WERI-Rb-1 (cell line): ENCODE measurements at regions not wholly inside any gene's neighbourhood (a gene's known extent, or its start where the extent isn't known, plus 50 kb on each side); places are given as distances from the start of the nearest gene placed in this dataset.

ENCODE experiments used
- DNase-seq: peaks from one replicate; pipeline ENCODE4 v3.0.0-alpha.2; 2020
- H3K27ac ChIP-seq: fragments of 250-450 bp; sonication (Bioruptor Pico); 2 replicates; pipeline ENCODE4 v1.5.1; 2020; ENCODE audit warnings: mild to moderate bottlenecking, moderate library complexity
- H3K27me3 ChIP-seq: fragments of 250-450 bp; sonication (Bioruptor Pico); 2 replicates; pipeline ENCODE4 v1.5.1; 2021; ENCODE audit warnings: mild to moderate bottlenecking, low read depth, moderate library complexity; ENCODE audit not compliant: insufficient read depth, severe bottlenecking
- H3K36me3 ChIP-seq: fragments of 250-450 bp; sonication (Bioruptor Pico); 2 replicates; pipeline ENCODE4 v1.5.1; 2020; ENCODE audit warnings: mild to moderate bottlenecking, moderate library complexity
- H3K4me3 ChIP-seq: 2 replicates; pipeline ENCODE4 v1.5.1; 2011; ENCODE audit warnings: low read depth, mild to moderate bottlenecking, control low read depth, low read length
- H3K9me3 ChIP-seq: fragments of 250-450 bp; sonication (Bioruptor Pico); 2 replicates; pipeline ENCODE4 v1.5.1; 2021; ENCODE audit warnings: mild to moderate bottlenecking, moderate library complexity; ENCODE audit not compliant: severe bottlenecking
- CTCF ChIP-seq: IDR thresholded peaks from 2 replicates; pipeline ENCODE4 v1.5.1; 2011; ENCODE audit warnings: low read depth, mild to moderate bottlenecking, control low read depth, inconsistent platforms, low read length

- H3K4me3 ChIP-seq: no peak overlapping the region
- no peak for DNase-seq
- H3K36me3 ChIP-seq: no peaks in the 10 kb centered on the region
- H3K27ac ChIP-seq: no peak overlapping the region
- H3K27me3 ChIP-seq: no peaks in the 10 kb centered on the region
- no peaks in the 10 kb centered on the region for H3K9me3 ChIP-seq
- TF ChIP-seq CTCF: no peak
Measured at GRCh38 chr1:60562740-60563139, 489.2 kb upstream of the C1orf87 start.

DNA sequence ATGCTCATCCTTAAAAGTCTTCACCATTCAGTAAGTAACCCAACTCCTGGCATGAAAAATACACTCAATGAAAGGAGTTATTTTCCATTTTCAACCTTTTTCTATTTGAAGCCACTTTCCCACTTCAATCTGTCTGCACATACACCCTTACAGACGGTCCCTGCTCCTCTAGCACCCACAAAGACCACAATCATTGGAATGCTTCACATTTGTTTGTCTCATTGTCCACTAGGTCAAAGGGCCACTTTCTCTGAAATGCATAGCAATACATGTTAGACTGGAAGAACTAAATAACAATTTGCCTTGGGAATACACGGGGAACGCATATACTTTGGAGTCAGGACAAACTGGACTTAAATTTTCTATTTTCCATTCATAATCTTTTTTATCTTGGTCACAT, 487.1 kb upstream of the C1orf87 start:
- no peaks in the 10 kb centered on the region for H3K36me3 ChIP-seq
- H3K9me3 ChIP-seq: no peaks in the 10 kb centered on the region
- H3K27ac ChIP-seq: no peak overlapping the region
- no peak for TF ChIP-seq CTCF
- no peak overlapping the region for H3K4me3 ChIP-seq
- no peaks in the 10 kb centered on the region for H3K27me3 ChIP-seq
- no peak for DNase-seq

DNA sequence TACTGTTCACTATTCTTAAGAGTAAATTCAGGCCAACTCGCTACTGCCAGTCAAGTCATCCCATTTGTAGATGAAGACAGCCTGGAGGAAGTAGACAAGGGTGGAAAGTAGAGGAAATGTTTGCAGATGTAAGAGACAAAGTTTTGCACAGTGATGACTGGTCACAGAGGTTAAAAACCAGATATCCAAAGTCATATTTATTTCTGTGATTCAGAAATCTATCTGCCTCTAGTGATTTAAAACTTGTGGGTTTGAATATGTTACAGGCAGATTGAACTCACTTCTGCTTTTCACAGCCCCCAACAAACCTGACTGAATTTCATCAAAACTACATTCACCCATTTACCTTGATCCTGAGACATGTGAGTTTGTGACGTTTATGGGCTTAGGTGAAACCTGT, 484.7 kb upstream of the C1orf87 start:
- Histone ChIP-seq H3K4me3 (no peak overlapping the region), H3K9me3 (no peaks in the 10 kb centered on the region), H3K27me3 (no peaks in the 10 kb centered on the region), H3K27ac (no peak overlapping the region), H3K36me3 (no peaks in the 10 kb centered on the region)
- no peak for DNase-seq
- TF ChIP-seq CTCF: no peak

- Histone ChIP-seq H3K27me3 (no peaks in the 10 kb centered on the region), H3K9me3 (no peaks in the 10 kb centered on the region), H3K36me3 (no peaks in the 10 kb centered on the region), H3K4me3 (no peak overlapping the region), H3K27ac (no peak overlapping the region)
- TF ChIP-seq CTCF: no peak
- no peak for DNase-seq
Measured at GRCh38 chr1:60553730-60554129, 480.2 kb upstream of the C1orf87 start.

DNA sequence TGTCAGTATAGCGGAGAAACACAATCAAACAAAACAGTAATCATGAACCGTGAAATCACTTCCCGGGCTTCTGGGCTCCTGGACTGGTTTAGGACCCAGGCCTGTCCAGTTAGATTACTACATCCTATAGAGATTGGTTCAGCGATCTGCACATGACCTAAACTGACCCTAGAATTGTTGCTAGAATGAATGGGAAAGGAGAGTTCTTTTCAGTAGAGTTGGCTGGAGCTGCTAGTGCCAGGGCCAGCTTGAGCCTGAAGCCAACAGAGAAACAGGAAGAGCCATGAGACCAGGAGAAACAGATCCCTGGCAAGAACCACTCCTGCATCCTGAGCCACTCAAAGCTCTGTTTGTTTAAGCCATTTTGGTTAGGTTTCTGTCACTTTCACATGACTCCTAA, 474.3 kb upstream of the C1orf87 start:
- TF ChIP-seq CTCF: no peak
- peak; percentile 12 for DNase-seq

DNA sequence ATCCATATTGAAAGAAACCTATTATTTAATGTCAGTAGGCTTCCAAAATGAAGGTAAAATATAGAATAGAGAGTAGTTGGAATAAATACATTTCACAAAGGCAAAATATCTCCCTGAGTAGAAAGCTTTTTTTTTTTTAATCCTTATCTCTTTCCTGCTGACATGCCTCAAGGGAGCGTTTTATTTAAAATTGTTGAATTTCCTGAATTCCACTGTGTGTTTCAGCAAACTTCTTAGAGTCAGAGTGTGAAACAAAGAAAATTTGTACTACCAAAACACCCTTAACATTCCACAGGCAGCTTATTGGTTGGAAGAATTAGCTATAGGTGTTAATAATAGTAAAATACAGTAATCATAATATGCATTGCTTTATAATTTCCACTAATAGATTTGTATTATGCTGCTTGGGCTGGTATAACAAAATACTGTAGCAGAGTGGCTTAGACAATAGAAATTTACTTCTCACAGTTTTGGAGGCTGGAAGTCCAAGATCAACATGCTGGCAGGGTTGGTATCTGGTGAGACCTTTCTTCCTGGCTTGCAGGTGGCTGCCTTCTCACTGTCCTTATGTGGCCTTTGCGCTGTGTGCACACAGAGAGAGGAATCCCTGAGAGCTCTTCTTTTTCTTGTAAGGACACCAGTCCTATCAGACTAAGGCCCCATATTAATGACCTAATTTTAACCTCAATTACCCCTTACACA, 468.4 kb upstream of the C1orf87 start:
- H3K27me3 ChIP-seq: no peaks in the 10 kb centered on the region
- H3K4me3 ChIP-seq: no peak overlapping the region
- no peak for TF ChIP-seq CTCF
- no peak overlapping the region for H3K27ac ChIP-seq
- no peaks in the 10 kb centered on the region for H3K9me3 ChIP-seq
- DNase-seq: no peak
- no peaks in the 10 kb centered on the region for H3K36me3 ChIP-seq

More for the DNA sequence above, 474.3 kb upstream of the C1orf87 start:
- H3K9me3 ChIP-seq: no peaks in the 10 kb centered on the region
- H3K36me3 ChIP-seq: no peaks in the 10 kb centered on the region
- no peak overlapping the region for H3K27ac ChIP-seq
- no peaks in the 10 kb centered on the region for H3K27me3 ChIP-seq
- no peak overlapping the region for H3K4me3 ChIP-seq
